Umbilical cord (tissue), 1 donor: ENCODE measurements at regions not wholly inside any gene's neighbourhood (a gene's known extent, or its start where the extent isn't known, plus 50 kb on each side); places are given as distances from the start of the nearest gene placed in this dataset.
"Not testable (repeated sequence)": the region's sequence is repeated elsewhere in the genome, so short reads cannot be mapped to it uniquely, and the experiment has no call there.

Experiments
- DNase-seq: peaks from one replicate; pipeline ENCODE4 v3.0.0-alpha.2; 2015; ENCODE audit warnings: low spot score

DNA sequence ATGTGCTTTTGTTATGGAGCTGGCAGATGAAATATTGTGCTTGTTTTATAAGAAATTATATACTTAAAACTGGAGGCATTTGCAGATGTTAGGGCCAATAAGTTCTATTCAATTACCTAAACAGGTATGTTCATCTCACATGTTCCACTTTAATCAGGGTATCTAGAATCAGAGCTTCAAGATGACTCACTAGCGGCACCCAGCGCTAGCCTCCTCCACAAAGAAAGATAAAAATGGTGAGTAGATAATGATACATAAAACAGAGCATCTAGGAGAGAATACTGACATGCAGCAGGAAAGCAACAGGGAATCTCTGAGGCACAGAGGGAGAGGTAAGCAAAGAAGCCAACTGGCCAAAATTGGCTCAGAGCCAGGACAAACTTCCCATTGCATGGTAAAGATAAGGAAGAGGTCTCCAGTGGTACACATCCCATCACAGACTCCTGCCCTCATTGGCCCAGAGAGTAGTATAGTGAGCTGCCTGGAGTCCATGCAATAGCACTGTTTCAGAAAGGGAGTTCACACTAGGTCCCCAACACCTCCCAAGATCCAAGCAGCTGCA, 200.7 kb upstream of the SPTLC3 start:
- no peak for DNase-seq

DNA sequence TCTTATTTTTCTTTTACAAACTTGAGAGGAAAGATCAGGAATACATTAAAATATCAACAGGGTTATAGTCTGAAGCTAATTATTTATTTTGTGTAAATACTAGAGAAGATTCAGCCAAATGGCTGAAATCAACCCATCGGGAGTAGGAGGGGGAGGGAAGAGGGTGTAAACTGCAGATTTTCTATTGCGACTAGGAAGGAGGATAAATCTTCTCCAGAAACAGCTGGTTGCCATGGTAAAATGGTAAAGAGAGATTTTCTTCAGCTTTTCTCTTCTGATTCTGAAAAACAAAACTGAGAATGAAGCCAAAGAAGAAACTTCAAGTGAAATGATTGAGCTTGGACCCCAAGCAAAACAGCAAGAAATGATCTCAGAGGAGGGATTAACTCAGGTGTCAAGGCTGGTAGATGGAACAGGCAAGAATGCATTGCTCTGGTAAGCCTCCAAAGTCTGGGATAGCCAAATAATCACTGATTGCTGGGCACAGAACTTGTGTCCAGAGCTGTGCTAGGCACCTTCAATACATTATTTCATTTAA, 193.5 kb upstream of the SPTLC3 start:
- DNase-seq, result peak; percentile 78

DNA sequence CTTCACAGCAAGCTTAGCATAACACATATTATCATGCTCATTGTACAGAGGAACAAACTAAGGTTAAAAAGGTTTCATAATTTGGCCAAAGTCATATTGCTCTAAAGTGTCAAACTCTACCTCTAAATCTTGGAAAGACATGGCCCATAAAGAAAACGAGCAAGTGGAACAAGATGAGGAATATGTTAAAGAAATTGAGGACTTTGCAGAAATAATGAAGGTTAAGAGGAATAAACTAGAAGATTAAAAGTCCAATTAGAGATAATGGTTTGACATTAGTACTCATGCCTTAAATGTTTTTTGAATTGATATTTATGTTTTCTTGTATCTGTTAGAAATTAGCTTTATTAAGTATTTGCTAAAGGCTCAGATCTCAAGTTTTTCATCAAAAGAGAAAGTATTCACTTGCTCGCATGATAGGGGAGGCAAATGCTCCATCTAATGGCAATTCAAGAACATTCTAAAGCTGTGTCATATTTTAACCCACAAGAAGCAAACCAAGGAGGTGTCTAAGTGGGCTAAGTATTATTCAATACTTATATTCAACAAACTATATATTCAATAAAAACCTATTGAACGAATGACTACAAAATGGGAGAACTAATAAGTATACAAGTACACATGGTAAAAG, 192.9 kb upstream of the SPTLC3 start:
- DNase-seq, result peak; percentile 33

DNA sequence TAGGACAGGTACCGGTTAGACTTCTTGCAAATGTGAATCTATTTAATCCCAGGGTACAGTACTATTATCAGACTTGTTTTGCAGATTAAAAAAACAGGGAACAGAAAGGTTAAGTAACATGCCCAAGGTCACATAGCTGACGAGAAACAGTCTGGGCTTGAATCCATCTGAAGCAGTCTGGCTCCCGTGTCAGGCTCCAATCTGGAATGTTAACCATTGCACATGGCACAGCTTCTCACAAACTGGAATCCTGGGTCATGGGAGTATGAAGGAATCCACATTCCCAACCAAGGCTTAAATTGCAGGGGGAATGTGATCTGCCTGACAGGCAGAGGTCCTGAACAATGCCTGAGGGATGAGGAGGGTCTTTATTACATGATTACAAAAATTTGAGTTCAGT, 187.5 kb upstream of the SPTLC3 start:
- peak; percentile 8 for DNase-seq

DNA sequence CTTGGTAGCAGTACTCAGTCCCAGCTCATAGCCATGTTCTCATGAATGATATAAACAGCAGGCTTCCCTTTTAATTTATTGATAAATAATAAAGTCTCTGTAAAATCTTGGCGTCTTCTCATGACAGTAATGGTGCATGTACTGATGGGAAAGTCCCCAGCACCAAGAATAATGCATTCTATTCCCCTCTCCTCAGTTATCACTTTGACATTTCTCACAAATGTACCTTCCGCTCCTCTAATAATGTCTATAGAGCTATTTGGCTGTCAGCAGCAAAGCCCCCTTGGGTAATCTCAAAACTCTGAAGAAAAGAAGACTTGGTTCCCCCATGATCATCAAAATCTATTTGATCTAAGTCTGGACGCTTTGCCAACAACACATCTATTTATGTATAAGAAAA, 185.0 kb upstream of the SPTLC3 start:
- no peak for DNase-seq

DNA sequence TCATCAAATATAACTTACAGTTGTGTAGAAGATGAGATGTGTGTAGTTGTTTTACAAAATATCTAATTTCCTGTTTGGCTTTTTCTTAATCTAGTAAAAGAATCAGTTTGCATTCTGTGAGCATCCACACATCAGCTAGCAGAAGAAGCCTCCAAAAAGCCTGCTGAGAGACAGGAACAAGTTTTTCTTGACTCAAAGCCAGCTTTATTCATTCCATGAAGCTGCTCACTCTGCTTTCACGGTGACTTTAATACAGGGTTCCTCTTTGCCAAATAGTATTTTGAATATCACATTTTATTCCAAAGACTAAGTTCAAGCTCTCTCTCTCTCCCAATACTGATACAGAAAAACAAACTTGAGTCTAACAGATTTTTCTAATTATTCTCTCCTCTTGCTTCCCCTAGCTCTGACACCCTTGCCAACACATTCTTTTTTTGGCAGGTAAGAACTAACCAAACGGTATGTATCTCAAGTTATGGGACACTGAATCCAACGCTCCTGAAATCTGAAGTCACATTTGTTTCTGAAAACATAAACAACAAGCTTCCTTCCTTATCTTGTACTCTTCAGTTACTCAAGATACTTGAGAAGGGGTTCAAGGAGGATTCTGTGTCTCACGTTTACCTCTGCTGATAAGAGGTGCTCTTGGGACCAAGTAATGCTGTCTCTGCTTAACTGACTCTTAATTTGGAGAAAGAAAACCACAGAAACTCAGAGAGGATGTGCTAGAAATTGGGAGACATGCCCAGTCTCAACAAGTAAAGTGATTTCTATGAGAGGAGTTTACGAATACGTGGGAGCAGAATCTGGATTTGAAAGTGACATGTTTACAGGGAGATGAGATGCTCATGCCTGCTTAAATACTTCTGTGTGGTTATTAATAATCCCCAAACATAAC, 184.2 kb upstream of the SPTLC3 start:
- peak; percentile 52 for DNase-seq

DNA sequence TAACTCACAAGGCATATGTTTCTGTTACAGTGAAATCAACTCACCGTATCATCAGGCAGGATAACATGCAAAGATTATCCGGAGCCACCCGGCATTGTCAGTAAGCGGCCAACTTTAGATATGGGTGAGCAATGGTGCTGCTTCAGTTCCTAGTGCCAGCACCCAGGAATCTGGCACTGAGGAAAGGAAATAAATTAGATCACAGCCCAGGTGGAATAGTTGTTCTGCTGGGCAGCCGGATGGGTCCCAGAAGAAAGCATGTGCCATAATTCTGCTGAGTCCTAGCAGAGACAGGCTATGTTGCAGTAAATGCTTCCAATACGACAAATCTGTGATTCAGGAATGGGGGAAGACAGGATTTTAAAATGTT, 183.6 kb upstream of the SPTLC3 start:
- no peak for DNase-seq

DNA sequence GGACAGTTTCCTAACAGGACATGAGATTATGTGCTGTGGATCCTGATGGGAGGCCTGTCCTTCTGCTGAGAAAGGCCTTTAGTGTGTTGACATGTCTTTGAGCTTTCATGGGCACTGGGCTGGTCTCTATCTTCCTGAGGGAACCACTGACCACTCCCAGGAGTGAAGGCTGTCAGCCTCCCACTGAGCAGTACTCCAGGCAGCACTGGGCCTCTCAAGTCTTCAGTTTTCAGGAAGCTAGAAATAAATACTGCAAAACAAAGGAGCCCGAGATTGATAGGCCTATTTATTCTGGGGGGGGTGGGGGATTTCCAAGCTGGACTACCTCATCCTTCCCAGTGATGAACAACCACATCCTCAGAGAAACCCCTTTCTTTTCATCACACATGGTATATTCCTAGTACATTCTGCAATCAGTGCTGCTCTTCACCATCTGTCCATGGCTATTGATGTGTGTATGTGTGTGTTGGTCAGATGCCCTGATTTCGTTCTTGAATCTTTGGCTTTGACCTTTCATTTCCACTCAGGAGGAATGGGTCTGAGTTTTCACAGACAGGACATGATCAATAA, 180.9 kb upstream of the SPTLC3 start:
- DNase-seq, result no peak

DNA sequence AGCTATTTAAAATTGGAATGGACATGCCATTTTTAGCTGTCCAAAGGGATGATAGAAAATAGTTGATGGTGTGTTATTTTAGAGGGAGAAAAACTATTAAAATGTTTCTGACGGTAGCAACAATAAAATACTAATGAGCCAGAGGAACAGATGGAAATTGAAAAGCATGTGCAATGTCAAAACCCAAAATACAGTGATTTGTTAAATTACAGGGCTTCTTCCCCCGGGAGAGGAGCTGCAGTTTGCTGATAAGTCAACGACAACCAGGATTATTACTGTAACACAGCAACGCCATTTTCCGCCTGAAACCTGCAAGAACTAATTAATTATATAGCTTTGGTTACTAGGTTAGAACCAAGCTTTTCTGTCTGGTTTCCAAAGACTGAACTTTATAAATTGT, 179.6 kb upstream of the SPTLC3 start:
- no peak for DNase-seq

DNA sequence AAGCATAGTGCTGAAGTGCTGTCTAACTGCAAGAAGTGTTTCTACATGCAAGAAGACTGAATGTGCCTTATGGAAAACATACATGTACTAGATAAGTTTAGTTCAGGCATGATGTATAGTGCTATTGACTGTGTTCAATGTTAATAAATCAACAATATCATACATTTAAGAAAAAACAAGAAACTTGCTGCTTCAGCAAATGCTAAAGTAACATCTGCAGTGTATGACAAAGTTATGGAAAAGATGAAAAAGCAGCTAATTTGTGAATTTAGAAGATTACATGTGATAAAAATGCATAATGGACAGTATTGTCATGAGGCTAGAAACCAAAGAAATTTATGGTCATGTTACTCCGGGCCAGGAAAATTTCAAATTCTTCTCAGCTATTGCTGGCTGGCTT, 174.9 kb upstream of the SPTLC3 start:
- no peak for DNase-seq

DNA sequence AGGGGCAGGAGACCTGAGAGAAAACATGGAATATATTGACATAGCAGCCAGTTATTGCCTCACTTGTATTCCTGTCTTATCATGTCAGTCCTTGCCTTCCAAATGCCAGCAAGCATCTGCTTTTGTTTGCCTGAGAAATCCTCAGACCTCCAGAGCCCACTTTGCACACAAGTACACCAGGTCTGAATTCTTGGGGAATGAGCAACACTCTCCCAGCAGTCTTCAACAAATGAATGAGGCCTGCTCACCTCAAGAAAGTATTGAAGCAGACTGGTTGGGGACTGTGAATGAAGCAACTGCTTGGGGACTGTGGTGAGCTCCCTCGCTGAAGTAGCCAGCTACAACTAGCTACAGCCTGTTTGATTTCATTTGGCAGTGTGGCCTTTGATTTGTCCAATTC, 172.8 kb upstream of the SPTLC3 start:
- DNase-seq, result no peak

DNA sequence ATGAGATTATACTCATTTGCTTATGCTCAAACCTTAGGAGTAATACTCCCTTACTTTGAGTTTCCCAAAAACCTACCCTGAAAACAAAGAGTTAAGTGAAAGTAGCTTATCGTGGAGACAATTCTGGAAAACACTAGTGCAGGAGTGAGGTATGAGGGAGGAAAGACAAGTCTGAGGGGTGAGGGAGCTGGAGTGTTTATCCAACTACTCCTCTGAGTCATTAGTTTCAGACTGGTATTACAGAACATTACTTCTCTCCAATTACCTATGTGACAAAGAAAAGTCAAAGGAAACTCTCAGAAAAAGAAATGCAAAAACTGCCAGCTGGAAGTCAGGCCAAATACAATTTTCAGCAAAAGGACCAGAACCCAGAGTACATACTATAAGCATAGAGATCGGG, 171.1 kb upstream of the SPTLC3 start:
- DNase-seq, result no peak

DNA sequence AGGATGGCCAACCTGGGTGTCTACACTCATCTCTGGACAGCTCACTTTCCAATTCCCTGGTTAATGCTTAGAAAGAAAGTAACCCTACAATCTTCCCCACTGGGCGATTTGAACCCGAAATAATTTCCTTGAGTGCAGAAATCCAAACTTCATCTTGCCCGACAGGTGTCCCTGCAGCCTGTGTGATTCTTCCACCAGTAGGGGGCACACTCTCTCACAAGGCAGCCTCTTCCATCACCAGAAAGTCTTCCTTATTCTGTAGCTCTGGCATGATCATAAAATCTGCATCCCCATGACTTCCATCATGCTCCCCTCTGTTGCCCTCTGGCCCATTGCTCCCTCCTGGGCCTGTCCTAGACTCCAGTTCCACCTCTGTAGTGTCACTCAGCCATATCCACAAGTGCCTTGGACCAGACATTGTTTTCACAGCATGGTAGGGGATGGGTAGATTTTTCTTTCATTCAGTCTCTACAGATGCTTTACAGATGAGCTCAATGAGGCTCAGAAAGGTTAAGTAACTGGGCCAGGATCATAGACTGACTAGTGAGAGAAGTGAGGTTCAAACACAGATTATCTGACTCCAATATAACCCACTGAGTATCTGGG, 170.4 kb upstream of the SPTLC3 start:
- no peak for DNase-seq

DNA sequence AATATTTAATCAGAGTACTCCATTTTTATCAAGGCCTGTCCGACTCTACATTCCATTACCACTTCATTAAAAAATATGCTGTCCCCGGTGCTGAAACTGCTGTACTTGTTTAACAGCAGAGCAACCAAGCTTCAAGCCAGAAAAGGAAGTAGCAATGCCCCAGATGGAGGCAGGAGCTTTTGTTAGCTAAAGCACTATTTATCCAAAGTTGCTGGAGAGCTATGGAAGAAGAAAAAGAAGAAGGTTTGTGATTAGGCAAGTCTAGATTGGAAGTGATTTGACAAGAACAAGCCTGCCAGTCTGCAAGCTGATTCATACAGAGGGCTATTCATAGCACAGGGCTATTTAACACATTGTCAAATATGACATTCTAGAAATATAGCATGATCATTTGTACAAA, 160.9 kb upstream of the SPTLC3 start:
- peak; percentile 69 for DNase-seq

DNA sequence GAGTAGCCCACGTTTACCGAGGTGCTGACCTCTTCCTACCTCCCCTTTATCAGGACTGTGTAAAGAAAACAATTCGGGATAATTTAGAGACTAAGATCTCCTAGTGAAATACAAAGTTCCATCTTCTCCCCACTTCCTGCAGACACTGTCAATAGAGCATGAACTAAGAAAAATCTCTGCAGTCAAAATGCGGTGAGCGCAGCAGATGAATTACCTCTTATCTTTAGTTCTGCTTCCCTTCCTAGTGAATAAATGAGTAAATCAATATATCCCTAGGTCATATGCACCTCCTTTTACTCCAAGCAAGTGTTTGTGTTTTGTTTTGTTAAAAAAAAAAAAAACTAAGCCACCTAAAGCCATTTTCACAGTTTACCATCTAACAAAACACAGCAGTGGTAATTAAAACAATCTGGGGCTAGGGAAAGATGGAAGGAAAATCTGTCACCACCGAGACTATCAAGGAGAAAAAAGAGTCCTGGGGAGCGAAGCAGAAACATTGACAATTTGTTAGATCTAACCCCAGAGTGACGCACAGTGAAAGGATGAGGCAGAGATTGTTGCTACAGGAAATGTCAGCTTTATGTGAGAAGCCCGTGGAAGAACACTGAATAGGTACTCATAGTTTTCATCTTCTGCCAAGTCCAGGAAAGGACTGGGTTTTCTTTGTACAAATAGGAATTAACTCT, 159.4 kb upstream of the SPTLC3 start:
- no peak for DNase-seq

DNA sequence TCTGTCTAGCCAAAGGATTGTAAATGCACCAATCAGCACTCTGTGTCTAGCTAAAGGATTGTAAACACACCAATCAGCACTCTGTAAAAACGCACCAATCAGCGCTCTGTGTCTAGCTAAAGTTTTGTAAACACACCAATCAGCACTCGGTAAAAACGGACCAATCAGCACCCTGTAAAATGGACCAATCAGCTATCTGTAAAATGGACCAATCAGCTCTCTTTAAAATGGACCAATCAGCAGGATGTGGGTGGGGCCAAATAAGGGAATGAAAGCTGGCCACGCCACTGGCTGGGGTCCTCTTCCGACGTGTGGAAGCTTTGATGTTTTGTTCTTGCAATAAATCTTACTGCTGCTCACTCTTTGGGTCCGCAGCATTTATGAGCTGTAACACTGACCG, 151.1 kb upstream of the SPTLC3 start:
- not testable (repeated sequence) for DNase-seq

DNA sequence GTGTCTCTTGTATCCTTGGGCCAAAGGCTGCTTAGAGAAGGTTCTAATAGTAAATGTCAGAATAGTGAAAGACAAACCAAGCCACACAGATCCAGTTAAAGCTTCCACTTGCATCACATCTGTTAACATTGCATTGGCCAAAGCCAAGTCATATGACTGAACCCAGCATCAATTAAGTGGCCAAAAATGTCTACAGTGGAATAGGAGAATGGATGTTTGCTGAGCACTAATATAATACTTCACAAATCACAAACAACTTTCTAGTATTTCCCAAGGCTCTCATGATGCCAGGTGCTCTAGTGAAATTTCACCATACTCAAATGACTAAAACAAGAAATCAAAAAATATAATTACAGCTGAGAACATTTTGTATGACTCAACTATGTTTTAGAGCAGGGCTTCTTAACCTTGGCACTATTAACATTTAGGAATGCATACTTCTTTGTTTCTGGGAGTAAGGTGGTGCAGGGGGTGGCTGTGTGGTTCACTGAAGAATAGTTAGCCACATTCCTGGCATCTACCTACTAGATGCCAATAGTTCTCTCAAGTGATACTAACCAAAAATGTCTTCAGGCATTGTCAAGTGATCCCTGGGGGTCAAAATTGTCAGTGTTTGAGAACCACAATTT, 148.0 kb upstream of the SPTLC3 start:
- no peak for DNase-seq

DNA sequence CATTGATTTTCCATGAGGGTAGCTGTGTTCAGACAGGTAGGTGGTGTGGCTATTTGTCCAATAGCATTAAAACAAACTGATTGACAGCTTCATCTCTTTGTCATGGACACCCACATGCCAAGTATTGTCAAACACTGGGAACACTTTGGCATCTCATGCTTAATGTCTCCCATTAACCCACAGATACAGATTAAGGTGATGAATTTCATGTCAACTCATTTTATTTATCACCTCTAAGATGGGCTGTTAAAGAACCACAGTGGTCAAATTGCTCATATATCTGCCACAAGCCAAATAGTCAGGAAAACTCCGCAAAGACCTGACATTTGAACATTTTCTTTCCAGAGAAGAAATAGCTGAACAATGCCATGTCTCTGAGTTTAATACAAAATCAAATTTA, 139.1 kb upstream of the SPTLC3 start:
- no peak for DNase-seq

DNA sequence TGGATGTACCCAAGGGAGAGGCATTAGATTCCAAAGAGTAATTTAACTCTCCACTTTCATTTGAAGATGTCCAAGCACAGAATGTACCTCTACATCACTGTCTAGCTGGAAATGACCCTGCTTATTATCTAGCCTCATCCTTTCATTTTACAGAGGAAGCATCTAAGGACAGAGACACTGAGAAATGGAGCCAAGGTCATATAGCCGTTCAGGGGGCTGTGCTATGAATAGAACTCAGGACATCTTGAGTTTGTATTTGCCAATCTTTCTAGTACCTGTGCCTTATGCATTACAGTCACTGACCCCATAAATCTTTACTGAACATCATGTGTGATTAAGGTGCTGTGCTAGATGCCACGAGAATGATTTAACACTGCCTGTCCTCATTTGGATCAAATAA, 138.2 kb upstream of the SPTLC3 start:
- no peak for DNase-seq

DNA sequence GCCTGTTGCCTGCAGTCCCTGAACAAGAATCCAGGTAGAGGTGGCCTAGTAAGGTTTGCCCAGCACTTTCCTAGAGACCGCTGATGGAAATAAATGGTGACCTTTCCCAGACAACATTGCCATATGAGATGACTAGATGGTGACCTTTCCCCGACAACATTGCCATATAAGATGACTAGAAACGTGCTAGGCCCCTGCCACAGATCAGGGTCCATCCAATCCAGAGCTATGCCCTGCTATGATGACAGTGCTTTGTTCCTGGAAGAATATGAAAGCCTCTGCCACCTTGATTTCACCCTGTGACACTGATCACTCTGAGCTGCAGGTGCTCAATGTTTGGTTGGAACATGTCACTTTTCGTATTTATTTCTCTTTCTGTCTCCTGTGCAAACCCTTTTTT, 133.8 kb upstream of the SPTLC3 start:
- no peak for DNase-seq

DNA sequence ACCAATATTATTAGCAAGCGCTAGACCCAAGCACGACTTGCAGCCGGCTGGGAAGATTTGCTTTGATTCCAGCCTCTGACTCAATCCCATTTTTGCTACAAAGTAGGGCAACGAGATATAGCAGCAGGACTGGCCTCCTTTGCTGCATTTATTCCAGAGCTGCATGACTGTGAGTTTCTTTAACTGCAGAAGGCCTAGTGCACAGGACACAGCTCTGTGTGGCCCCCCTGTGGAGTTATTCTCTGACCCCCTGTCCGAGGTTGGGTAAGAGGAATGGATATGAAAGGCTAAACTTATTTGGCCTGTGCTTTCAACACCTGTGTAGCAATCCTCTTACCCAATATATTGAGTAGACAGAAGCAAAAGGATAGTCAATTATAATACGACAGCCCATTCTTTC, 133.3 kb upstream of the SPTLC3 start:
- peak; percentile 54 for DNase-seq
